Vagina (tissue), 2 donors: ENCODE measurements at regions not wholly inside any gene's neighbourhood (a gene's known extent, or its start where the extent isn't known, plus 50 kb on each side); places are given as distances from the start of the nearest gene placed in this dataset.

Source experiments
- POLR2A ChIP-seq, 2 donors: fragments of 450-650 bp; IDR thresholded peaks; one replicate each; pipeline ENCODE4 v1.6.1; 2017; ENCODE audit warnings: antibody characterized with exemption in 2 of 2, mild to moderate bottlenecking in 2 of 2, moderate library complexity in 2 of 2
- TF ChIP-seq, protein P1 (sequence below), 3 experiments: fragments of 450-650 bp in 2 of 3; fragments of 200-600 bp in 1 of 3; sonication (generic) in 1 of 3; IDR thresholded peaks; one replicate each; pipeline ENCODE4 v1.5.1; 2017 to 2019; ENCODE audit warnings: antibody characterized with exemption in 3 of 3, mild to moderate bottlenecking in 2 of 3, moderate library complexity in 2 of 3

DNA sequence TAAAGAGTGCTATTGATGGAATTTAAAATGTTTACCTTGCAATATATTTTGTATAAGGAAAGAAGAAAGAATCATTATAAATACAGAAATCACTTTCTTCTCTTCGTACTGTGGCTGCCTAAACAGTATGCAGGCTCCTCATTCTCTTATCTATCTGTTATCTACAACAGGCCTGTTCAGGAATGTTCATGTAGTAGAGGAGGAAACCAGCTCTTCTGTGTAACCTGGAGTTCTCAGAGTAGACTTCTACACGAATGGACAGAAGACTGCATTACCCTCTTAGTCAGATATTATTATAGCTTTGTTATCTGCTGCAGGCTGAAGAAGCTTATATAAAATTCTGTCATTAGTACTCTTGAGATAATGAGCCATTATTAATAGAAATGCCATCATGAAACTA is 1225.9 kb upstream of the CNTN5 start:
- TF ChIP-seq, protein P1, sequence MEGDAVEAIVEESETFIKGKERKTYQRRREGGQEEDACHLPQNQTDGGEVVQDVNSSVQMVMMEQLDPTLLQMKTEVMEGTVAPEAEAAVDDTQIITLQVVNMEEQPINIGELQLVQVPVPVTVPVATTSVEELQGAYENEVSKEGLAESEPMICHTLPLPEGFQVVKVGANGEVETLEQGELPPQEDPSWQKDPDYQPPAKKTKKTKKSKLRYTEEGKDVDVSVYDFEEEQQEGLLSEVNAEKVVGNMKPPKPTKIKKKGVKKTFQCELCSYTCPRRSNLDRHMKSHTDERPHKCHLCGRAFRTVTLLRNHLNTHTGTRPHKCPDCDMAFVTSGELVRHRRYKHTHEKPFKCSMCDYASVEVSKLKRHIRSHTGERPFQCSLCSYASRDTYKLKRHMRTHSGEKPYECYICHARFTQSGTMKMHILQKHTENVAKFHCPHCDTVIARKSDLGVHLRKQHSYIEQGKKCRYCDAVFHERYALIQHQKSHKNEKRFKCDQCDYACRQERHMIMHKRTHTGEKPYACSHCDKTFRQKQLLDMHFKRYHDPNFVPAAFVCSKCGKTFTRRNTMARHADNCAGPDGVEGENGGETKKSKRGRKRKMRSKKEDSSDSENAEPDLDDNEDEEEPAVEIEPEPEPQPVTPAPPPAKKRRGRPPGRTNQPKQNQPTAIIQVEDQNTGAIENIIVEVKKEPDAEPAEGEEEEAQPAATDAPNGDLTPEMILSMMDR (IDR thresholded peaks at IDR 0.05): no peak
- no peak for TF ChIP-seq POLR2A (IDR thresholded peaks at IDR 0.05)
